IMR-90 (cell line): ENCODE measurements at regions not wholly inside any gene's neighbourhood (a gene's known extent, or its start where the extent isn't known, plus 50 kb on each side); places are given as distances from the start of the nearest gene placed in this dataset.

Experiments
- CHD1 ChIP-seq: IDR thresholded peaks from 2 replicates; pipeline ENCODE4 v1.6.1; 2012; ENCODE audit warnings: low read depth, low read length, improper control_type of control experiment
- POLR2A ChIP-seq: IDR thresholded peaks from 2 replicates; pipeline ENCODE4 v1.6.1; 2012; ENCODE audit warnings: mild to moderate bottlenecking, low read depth, low read length
- RCOR1 ChIP-seq: IDR thresholded peaks from 2 replicates; pipeline ENCODE4 v1.6.1; 2012; ENCODE audit warnings: mild to moderate bottlenecking, low read length, improper control_type of control experiment; ENCODE audit not compliant: insufficient replicate concordance
- TF ChIP-seq, protein P1 (sequence below): conservative IDR thresholded peaks from 2 replicates; pipeline ENCODE4 v1.5.1; 2012; ENCODE audit warnings: mild to moderate bottlenecking, low read depth, low read length, improper control_type of control experiment

DNA sequence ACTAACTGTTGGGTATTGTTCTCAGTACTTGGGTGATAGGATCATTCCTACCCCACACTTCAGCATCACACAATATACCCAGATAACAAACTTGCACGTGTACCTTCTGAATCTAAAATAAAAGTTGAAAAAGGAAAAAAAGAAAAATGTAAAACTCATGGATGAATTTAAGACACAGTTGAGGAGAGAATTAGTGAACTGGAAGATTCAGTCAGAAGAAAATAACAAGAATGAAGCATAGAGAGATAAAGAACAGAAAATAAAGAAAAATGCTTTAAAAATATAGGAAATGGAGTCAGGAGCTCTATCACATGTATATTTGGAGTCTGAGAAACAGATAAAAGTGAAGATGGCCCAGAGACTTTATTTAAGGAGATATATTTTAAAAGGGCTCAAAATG is 90.4 kb upstream of the SALL3 start:
- no peak for TF ChIP-seq POLR2A
- TF ChIP-seq, protein P1, sequence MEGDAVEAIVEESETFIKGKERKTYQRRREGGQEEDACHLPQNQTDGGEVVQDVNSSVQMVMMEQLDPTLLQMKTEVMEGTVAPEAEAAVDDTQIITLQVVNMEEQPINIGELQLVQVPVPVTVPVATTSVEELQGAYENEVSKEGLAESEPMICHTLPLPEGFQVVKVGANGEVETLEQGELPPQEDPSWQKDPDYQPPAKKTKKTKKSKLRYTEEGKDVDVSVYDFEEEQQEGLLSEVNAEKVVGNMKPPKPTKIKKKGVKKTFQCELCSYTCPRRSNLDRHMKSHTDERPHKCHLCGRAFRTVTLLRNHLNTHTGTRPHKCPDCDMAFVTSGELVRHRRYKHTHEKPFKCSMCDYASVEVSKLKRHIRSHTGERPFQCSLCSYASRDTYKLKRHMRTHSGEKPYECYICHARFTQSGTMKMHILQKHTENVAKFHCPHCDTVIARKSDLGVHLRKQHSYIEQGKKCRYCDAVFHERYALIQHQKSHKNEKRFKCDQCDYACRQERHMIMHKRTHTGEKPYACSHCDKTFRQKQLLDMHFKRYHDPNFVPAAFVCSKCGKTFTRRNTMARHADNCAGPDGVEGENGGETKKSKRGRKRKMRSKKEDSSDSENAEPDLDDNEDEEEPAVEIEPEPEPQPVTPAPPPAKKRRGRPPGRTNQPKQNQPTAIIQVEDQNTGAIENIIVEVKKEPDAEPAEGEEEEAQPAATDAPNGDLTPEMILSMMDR: no peak
- no peak for TF ChIP-seq CHD1
- no peak for TF ChIP-seq RCOR1
